ENCODE measurements at regions not wholly inside any gene's neighbourhood (a gene's known extent, or its start where the extent isn't known, plus 50 kb on each side); places are given as distances from the start of the nearest gene placed in this dataset.
"Not testable (repeated sequence)": the region's sequence is repeated elsewhere in the genome, so short reads cannot be mapped to it uniquely, and the experiment has no call there.

DNA sequence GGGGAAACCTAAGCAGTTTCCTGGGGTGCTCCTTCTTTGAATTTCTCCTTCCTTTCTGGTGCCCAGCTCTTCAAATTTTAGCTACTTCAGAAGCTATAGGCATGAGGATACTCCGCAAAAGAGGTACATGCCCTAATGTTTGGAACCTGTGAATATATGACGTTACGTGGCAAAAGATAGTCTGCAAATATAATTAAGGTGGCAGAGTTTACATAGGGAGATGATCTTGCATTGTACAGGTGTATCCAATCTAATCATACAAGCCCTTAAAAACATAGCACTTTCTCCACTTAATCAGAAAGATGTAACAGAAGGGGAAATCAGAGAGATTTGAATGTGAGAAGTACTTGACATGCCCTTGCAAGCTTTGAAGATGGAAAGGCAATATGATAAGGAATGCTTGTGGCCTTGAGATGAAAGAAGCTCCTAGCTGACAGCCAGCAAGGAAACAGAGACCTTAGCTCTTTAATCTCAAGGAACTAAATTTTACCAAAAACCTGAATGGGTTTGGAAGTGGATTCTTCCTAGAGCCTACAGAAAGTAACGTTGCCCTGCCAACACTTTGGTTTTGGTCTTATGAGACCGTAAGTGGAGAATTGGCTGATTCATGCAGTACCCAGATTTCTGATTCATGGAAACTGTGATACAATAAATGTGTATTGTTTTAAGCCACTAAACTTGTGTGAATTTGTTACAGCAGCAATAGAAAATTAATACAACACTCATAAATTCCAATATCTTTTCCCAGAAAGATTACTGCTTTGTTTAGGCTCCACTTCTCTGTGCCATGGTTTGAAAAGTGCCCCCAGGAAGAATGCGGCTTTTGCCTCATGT is 268.4 kb downstream of the FAM170A start:
- no peak for DNase-seq

DNA sequence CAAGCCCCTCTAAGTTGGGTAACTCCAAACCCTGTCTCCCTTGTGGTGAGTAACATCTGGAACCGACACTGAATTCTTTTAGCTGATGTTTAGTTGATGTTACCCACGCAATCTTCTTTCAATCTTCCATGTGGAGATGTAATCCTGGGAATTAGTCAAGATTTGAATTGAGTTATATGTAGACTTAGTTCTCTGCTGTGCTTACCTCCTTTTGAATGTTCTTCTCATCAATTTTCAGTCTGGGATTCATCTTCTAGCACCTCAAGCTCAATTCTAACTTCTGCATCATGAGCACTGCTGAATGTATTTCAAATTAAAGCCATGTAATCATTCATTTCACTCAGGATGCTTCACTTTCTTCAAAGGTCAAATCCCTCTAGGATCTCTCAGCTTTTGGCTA is 270.6 kb downstream of the FAM170A start:
- no peak for DNase-seq

DNA sequence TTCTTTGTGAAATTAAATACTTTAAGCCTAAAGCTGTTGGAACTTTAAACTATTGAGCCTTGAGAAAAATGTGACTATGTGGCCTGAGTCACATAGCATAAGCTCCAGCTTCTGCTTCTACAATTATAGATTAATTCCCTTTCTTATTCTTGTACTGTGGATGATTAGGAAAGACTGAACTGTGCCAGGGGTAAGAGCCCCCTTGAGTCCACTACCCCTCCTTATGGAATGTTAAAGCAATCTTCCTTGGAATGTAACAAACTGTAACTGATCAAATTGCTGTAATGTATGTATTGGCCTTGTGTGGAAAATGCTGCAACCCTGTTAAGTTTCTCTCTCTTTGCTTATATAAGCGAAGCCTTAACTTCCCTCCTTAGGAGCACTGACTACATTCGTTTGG is 273.2 kb downstream of the FAM170A start:
- DNase-seq = no peak

DNA sequence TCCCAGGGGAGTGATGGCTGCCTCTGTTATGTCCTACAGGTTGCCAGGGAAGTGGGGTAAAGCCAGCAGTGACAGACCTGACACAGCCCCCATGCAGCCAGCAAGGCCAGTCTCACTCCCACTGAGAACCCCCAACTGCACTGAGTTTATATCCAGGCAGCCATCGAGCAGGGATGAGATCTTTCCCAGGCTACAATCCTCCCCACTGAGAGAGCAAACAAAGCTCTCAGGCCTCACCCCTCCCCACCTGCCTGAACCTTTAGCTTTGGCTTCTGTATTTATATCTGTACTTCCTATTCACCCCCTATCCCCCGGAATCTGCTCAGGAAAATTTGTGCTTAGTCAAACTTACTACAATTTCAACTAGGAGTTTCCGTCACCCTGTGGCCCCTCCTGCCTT is 284.1 kb downstream of the FAM170A start:
- DNase-seq = peak; percentile 45

DNA sequence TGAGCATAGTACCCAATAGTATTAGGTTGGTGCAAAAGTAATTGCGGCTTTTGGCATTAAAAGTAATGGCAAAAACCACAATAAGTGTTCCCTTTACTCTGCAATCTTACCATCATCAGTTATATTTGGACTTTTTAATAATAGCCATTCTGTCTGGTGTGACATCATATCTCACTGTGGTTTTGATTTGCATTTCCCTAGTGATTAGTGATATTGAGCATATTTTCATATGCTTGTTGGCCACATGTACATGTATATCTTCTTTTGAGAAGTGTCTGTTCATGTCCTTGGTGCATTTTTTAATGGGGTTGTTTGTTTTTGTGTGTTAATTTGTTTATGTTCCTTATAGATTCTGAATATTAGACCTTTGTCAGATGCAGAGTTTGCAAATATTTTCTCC is 289.9 kb downstream of the FAM170A start:
- DNase-seq = no peak

DNA sequence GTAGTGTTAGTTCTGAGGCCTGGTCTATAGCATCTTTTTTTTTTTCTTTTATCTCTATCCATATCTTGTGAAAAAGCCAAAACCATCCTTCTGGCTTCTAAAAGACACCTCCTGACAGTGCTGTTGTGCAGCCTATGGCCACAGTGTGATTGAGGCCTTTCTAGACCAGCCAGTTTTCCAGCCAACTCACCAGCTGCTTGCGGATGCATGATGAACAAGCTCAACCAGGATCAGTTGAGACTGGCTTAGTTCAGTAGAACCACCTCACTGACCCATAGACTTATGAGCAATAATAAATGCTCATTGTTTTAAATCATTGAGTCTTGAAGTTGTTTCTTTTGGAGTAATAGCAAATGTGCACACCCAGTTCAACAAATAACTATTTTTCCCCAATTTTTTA is 296.9 kb downstream of the FAM170A start:
- DNase-seq = no peak

DNA sequence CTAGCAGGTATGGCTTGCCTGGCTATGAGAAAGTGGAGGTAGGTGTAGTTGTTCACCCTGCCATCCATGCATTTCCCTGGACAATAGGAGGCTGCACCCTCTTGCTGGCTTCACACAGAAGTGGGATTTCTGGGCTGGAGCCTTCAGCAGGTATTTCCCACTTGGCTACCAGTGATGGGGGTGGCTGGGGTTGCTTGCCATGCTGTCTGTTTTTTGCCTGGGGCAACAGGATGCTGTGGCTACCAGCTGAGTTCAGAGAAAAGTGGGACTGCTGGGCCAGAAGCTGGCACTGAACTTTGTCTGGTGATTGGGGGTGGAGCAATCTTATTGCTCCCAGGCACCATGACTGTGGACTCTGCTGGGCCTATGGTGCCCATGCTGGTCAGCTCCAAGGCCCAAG is 299.6 kb downstream of the FAM170A start:
- DNase-seq = no peak

DNA sequence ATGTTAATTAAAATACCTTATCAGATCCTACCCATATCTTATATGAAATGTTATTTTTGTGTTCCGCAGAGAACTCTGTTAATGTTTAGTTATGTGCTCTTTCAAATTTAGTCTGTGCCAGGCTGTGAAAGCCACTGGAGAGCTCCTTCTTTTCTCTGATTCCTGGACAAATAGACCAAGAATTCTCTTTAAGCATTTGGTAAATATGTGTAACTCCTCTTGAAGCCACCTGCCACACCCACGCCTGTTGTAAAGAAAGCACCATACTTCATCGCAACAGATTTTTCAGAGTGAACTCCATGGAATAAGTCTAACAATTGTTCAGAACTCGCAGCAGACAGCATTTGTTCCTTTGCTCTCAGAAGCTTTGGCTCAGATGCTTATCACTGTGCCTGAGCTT is 301.1 kb downstream of the FAM170A start:
- DNase-seq = no peak

DNA sequence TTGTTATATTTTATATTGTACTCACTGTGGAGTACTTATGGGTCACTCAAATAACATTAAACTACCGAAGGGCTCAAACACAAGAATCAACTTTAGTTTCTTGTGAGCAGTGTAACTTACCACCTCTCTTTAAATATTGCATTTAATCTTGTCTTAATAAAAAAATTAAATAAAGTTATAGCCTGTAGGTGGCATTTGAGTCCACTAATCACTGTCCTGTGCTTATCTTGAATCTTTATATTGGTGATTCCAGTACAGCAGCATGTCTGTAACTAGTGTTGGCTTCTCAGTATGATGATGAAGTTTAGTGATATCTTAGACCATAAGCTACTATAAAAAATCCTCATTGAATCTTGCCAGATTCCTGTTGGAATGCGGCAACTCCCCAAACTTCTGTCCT is 313.8 kb downstream of the FAM170A start:
- DNase-seq = no peak

DNA sequence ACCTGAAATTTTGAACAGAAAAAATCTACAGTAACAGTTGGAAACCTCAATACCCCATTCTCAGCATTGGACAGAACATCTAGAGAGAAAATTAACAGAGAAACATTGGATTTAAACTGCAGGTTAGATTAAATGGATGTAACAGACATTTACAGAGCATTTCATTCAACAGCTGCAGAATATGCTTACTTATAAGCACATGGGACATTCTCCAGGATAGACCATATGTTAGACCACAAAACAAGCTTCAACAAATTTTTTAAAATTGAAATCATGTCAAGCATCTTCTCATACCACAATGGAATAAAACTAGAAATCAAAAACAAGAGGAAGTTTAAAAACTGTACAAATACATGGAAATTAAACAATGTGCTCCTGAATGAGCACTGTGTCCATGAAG is 316.3 kb downstream of the FAM170A start:
- DNase-seq = no peak

DNA sequence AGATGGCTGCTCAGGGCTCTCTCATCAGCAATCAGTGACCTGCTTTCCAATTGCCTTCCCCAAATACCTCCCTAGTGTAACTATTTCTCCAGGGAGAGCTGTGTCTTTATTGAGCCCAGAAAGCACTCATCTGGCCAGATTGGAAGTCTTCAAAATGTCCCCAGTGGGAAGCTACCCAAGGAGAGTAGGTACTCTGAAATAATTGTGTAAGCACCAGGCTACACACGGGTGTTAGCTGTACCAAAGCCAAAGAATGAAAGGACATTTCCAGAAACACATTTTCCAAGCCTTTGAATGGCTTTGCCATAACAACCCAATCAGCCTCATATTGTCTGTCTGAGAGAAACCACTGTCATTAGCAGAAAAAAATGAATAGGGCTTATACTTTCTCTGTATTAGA is 318.8 kb downstream of the FAM170A start:
- no peak for DNase-seq

DNA sequence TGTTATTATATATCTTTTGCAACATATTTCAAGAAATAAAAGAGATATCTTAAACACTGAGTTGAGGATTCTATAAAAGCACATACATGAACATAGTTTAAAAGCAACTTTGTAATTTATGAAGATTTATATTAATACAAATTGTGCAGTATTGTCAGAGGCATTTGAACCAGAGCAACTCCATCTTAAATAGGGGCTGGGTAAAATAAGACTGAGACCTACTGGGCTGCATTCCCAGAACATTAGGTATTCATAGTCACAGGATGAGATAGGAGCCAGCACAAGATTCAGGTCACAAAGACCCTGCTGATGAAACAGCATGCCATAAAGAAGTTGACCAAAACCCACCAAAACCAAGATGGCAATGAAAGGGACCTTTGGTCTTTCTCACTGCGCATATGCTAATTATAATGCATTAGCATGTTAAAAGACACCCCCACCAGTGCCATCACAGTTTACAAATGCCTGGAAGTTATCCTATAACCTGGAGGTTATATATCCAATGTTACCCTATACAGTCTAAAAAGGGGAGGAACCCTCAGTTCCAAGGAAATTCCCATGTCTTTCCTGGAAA is 320.2 kb downstream of the FAM170A start:
- DNase-seq = no peak

DNA sequence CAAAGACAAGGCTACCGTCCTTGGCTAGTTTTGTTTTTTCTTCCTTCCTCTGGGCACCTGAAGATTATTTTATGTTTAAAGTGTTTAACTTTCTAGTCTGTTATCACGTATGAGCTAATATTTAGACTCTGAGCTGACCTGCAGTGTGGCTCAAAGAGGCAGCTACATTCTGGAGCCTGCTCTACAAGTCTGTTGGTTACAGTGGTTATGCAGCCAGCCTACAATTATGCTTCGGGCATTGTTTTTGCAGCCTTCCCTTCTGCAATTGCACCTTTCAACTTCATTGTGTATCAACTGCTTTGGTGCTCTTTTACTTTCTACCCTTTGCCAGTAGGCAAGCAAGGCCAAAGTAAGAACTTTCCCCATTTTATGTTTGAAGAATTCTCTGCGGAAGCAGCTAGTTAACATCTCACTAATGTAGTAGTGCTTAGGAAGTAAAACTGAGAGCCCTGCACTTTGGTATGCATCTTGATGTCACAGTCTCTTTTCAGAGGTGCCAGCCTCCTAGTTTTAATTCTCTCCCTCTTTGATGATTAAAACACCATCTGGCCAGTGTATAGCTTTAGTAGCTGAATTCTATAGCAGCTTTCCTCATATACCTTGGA is 322.1 kb downstream of the FAM170A start:
- no peak for DNase-seq

DNA sequence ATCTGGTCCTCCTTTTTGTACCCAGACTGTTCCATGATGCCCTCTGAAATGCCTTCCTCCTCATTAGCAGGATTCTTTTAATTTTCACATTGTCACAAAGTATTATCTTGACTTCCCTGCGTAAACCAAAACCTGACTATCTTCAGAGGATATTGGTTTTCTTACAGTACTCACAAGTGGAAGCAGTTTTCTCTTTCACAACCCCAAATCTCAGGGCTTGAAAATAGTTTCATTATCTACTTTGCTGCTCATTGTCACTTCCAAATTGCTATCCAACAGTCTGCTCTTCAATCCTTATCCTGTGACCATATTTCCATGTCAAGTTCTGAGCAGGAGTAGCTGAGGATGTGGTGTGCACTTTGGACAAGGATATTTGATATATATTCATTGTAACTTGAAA is 324.1 kb downstream of the FAM170A start:
- DNase-seq = no peak

DNA sequence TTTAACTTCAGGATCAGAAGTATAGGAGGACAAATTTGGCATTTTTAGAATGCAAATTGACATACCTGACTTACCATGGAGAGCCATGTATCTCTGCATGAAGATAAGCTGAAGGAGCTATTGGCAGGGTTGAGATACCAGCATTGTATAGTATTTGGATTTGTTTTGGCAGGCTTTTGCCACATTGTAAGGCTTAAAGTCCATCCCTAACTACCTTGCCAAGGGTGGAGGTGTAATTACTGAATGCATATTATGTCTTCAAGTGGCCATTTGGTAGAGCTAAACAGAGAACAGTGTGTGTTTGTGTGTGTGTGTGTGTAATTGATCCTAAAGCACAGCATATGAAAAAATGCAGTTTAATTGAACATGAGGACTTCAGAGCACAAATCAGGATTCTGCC is 324.7 kb downstream of the FAM170A start:
- no peak for DNase-seq

DNA sequence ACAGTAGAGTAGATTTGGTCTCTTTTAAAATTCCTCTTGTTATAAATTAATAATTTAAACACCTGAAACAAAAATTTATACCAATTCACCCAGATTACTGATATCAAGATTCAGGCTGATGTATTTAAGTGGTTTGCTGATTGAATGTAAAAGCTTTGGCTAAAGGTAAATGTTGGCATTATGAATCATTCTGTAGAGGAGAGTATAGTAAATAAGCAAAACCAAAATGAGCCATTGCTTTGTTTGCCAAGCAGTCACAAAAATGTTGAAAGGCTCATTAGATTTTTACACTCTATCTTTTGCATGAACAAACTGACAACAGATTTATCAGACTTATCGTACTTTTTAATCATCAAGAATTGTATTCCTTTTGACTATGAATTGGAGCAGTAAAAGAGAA is 332.6 kb downstream of the FAM170A start:
- DNase-seq = no peak

DNA sequence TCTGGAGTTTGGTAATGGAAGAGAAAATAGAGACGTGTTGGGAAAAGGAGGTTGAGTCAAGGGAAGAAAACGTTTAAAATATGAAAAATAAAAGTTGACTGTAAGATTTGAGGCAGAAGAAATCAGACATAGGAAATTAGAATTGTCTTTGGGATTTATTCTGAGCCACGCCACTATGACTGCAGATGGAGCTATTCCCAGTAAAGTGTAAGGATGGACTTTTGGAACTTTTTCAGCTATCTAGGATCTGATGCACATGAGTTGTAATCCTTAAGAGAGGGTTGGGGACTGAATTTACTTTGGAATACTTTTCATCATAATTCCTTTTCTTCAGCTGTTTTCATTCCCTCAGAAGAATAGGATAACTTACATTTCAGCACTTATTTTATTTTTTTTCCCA is 336.7 kb downstream of the FAM170A start:
- no peak for DNase-seq

DNA sequence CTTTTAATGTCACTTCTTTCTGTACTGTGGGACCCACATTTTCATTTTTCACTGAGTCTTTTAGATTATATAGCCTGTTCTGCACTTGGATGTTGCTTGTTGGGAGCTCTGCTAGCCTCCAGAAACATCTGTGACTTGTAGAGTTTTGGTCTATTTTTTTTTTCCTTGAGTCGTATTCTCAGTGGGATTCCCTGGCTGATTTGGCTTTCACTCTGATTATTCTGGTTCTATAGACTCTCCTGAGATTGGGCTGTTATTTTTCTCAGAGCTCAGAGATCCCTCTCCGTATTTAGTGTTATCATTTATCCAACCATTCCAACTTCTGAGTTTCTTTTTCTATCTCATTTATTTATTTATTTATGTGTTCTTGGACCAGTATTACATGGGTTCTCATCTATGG is 339.3 kb downstream of the FAM170A start:
- DNase-seq = no peak

DNA sequence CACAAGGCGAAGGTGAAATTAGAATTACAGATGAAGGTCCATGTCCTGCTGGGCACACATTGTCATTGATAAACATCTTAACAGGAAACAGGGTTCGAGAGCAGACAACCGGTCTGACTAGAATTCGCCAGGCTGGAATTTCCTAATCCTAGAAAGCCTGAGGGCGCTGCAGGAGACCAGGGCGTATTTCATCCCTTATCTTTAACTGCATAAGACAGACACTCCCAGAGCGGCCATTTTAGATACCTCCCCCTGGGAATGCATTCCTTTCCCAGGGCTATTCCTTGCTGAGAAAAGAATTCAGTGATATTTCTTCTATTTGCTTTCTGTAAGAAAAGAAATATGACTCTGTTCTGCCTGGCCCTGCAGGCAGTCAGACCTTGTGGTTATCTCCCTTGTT is 357.7 kb downstream of the FAM170A start:
- not testable (repeated sequence) for DNase-seq

DNA sequence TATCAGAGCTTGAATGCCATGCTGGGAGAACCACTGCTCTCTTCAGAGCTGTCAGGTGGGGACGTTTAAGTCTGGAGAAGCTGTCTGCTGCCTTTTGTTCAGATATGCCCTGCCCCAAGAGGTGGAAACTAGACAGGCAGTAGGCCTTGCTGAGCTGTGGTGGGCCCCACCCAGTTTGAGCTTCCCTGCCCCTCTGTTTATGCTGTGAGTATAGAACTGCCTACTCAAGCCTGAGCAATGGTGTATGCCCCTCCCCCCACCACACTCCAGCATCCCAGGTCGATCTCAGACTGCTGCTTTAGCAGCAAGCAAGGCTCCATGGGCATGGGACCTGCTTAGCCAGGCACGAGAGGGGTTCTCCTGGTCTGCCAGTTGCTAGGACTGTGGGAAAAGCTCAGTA is 362.3 kb downstream of the FAM170A start:
- no peak for DNase-seq

DNA sequence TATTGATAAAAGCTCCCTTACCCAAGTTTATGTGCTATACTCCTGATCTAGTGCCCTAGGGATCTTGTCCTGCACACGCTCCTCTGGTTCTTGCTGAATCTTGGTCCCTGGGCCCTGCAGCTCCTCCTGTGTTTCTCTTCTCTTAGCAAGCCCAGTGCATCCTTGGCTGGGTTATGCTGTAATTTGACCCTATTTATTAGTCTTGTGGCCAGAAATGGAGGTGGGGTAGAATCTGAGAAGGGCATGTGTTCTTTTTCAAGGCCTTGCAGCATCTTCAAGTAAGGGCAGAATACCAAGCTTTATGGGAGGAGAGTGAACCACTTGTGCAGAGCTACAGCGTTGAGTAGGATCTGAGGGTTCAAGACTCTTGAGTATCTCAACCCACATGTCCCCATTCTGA is 366.8 kb downstream of the FAM170A start:
- no peak for DNase-seq

DNA sequence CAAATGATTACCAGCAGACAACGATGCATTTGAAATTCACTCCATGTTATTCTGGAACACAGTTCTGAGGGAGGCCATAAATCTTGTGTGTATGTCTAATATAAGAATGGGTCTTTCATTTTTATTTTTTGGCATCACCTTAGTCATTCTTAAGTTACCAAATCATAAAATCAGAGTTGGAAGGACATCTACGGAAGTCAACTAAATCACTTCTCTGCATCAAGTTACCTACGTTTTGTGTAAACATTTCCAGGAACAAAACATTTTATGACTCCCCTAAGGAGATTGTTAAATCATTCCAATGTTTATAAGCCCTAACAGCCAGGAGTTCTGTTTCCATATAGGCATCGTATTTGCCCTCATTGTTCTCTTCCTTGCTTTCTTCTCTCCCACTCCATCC is 378.2 kb downstream of the FAM170A start:
- no peak for DNase-seq

DNA sequence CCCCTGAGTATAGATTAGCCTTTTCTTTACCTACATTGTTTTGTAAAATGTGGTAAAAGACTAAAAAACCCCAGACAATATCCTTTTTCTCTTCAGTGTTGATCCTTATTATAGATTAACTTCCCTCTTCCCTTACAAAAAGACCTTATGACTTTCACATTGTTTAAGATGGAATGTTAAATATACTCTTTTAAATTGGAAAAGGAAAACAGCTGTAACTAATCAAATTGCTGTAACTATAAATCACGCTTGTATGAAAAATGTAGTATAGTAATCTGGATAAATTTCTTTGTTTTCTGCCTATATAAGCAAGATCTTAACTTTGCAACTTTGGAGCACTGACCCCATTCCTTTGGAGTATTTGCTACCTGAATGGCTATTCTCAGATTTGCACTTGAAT is 383.1 kb downstream of the FAM170A start:
- DNase-seq = no peak

DNA sequence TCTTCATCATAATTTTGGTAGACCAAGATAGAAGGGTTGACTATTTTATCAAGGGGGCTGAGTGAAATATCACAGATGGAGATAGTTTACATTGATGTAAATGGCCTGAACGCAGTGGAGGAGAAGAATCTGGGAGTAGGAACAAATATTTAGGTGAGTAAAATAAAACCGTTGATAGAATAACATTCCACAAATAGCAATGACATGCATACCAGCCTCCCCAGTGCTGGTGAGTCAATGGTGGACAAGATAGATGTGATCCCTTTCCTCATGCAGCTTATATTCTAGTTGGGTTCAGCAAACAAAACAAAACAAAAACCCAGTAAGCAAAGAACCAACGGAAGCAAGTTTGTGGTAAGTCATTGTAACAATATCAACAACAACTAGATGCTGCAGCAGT is 385.2 kb downstream of the FAM170A start:
- no peak for DNase-seq
